DOHH2 (cell line): ENCODE measurements at regions not wholly inside any gene's neighbourhood (a gene's known extent, or its start where the extent isn't known, plus 50 kb on each side); places are given as distances from the start of the nearest gene placed in this dataset.

Source experiments
- H3F3A ChIP-seq: fragments of 200-600 bp; sonication (generic), shearing (Covaris generic); 2 replicates; pipeline ENCODE4 v1.6.0; 2016; ENCODE audit warnings: antibody characterized with exemption, mild to moderate bottlenecking; ENCODE audit not compliant: control insufficient read depth, insufficient read depth
- H3K27ac ChIP-seq: fragments of 200-600 bp; sonication (generic); 2 replicates; pipeline ENCODE4 v1.5.1; 2014; ENCODE audit warnings: low read depth, mild to moderate bottlenecking, low read length, moderate library complexity
- H3K27me3 ChIP-seq: fragments of 200-600 bp; sonication (generic); 2 replicates; pipeline ENCODE4 v1.6.1; 2014; ENCODE audit warnings: mild to moderate bottlenecking, low read length, mixed read lengths; ENCODE audit not compliant: control insufficient read depth
- H3K36me3 ChIP-seq: fragments of 200-600 bp; sonication (generic); 2 replicates; pipeline ENCODE4 v1.6.1; 2014; ENCODE audit warnings: mild to moderate bottlenecking, low read length, moderate library complexity, mixed read lengths; ENCODE audit not compliant: control insufficient read depth
- H3K4me1 ChIP-seq: fragments of 200-600 bp; sonication (generic); 2 replicates; pipeline ENCODE4 v1.6.1; 2014; ENCODE audit warnings: mild to moderate bottlenecking, low read length, mixed read lengths; ENCODE audit not compliant: control insufficient read depth
- H3K4me2 ChIP-seq: fragments of 200-600 bp; sonication (generic); 2 replicates; pipeline ENCODE4 v1.6.0; 2014; ENCODE audit warnings: mild to moderate bottlenecking, low read length, moderate library complexity
- H3K4me3 ChIP-seq: fragments of 200-600 bp; sonication (generic); 2 replicates; pipeline ENCODE4 v1.5.1; 2014; ENCODE audit warnings: mild to moderate bottlenecking, low read length, mixed read lengths
- H3K79me2 ChIP-seq: fragments of 200-600 bp; sonication (generic); 2 replicates; pipeline ENCODE4 v1.6.1; 2014; ENCODE audit warnings: mild to moderate bottlenecking, low read length, mixed read lengths; ENCODE audit not compliant: control insufficient read depth
- H3K9me2 ChIP-seq: fragments of 200-600 bp; sonication (generic); replicated peaks from 2 replicates; pipeline ENCODE4 v1.6.1; 2014; ENCODE audit warnings: mild to moderate bottlenecking, low read length, mixed read lengths; ENCODE audit not compliant: control insufficient read depth
- H3K9me3 ChIP-seq: fragments of 200-600 bp; sonication (generic); 2 replicates; pipeline ENCODE4 v1.6.1; 2014; ENCODE audit warnings: antibody characterized with exemption, low read length, mixed read lengths; ENCODE audit not compliant: control insufficient read depth, insufficient read depth
- H4K20me1 ChIP-seq: fragments of 200-600 bp; sonication (generic); 2 replicates; pipeline ENCODE4 v1.6.0; 2014; ENCODE audit warnings: low read depth, mild to moderate bottlenecking, antibody characterized with exemption, low read length, moderate library complexity; ENCODE audit not compliant: control insufficient read depth, insufficient read depth
- EZH2phosphoT487 ChIP-seq: fragments of 200-600 bp; sonication (generic); IDR thresholded peaks from 2 replicates; pipeline ENCODE4 v1.6.1; 2017; ENCODE audit warnings: borderline replicate concordance, mild to moderate bottlenecking, antibody characterized with exemption, low read length, moderate library complexity, mixed read lengths
- TF ChIP-seq, protein P1 (sequence below): fragments of 200-600 bp; sonication (generic); IDR thresholded peaks from one replicate; pipeline ENCODE4 v1.5.1; 2014; ENCODE audit warnings: antibody characterized with exemption, mild to moderate bottlenecking, low read depth, low read length; ENCODE audit not compliant: poor library complexity, severe bottlenecking

DNA sequence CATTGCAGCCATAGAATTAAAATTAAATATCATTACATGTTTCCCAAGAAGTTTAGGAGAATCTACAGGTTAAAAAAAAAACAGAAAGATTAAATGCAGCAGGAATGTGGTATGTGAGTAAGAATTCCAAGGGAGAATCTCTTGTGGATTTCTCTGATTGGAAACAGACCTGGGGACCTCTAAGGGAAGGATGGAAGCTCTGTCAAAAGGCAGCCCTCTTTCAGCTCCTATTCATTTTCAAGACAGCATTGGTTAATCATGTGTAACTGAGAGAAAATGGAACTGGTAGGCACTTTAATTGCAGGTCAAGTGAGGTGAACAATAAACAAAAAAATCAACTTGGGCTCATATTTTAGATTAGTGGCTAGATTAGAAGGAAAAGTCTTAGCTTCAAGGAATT lies 81.4 kb upstream of the MTPN start:
- H3K9me3 ChIP-seq = no peaks in the 10 kb centered on the region
- TF ChIP-seq, protein P1, sequence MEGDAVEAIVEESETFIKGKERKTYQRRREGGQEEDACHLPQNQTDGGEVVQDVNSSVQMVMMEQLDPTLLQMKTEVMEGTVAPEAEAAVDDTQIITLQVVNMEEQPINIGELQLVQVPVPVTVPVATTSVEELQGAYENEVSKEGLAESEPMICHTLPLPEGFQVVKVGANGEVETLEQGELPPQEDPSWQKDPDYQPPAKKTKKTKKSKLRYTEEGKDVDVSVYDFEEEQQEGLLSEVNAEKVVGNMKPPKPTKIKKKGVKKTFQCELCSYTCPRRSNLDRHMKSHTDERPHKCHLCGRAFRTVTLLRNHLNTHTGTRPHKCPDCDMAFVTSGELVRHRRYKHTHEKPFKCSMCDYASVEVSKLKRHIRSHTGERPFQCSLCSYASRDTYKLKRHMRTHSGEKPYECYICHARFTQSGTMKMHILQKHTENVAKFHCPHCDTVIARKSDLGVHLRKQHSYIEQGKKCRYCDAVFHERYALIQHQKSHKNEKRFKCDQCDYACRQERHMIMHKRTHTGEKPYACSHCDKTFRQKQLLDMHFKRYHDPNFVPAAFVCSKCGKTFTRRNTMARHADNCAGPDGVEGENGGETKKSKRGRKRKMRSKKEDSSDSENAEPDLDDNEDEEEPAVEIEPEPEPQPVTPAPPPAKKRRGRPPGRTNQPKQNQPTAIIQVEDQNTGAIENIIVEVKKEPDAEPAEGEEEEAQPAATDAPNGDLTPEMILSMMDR = no peak
- TF ChIP-seq EZH2phosphoT487 = no peak
- H4K20me1 ChIP-seq = no peaks in the 10 kb centered on the region
- H3K4me1 ChIP-seq = no peaks in the 10 kb centered on the region
- H3K4me3 ChIP-seq = no peak overlapping the region
- H3K9me2 ChIP-seq = no peaks in the 10 kb centered on the region
- no peaks in the 10 kb centered on the region for H3K27me3 ChIP-seq
- no peak overlapping the region for H3K27ac ChIP-seq
- no peak overlapping the region for H3K4me2 ChIP-seq
- no peaks in the 10 kb centered on the region for H3F3A ChIP-seq
- no peaks in the 10 kb centered on the region for H3K36me3 ChIP-seq
- H3K79me2 ChIP-seq = no peaks in the 10 kb centered on the region

DNA sequence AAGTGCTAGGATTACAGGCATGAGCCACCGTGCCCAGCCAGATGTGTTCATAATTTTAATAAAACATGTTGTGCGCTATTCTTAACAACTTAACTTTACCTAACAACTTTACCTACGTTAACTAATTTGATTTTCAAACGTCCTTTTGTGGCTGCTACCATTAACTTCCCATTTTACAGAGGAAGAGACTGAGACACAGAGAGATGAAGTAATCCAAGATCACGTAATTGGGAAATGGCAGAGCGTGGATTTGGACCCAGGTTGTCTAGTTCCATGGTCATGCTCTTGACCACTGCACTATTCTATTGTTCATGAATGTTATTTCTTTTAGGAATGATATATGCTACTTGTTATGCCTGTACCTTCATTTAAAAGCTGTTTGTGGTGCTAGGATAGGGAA lies 80.3 kb upstream of the MTPN start:
- Histone ChIP-seq H3K4me2 (no peak overlapping the region), H3K36me3 (no peaks in the 10 kb centered on the region), H3K9me2 (no peaks in the 10 kb centered on the region), H3K27me3 (no peaks in the 10 kb centered on the region), H3K9me3 (no peaks in the 10 kb centered on the region), H3K4me1 (no peaks in the 10 kb centered on the region), H3K27ac (no peak overlapping the region), H3K4me3 (no peak overlapping the region), H3K79me2 (no peaks in the 10 kb centered on the region), H3F3A (no peaks in the 10 kb centered on the region), H4K20me1 (no peaks in the 10 kb centered on the region)
- TF ChIP-seq EZH2phosphoT487 = no peak
- TF ChIP-seq, protein P1 = no peak

DNA sequence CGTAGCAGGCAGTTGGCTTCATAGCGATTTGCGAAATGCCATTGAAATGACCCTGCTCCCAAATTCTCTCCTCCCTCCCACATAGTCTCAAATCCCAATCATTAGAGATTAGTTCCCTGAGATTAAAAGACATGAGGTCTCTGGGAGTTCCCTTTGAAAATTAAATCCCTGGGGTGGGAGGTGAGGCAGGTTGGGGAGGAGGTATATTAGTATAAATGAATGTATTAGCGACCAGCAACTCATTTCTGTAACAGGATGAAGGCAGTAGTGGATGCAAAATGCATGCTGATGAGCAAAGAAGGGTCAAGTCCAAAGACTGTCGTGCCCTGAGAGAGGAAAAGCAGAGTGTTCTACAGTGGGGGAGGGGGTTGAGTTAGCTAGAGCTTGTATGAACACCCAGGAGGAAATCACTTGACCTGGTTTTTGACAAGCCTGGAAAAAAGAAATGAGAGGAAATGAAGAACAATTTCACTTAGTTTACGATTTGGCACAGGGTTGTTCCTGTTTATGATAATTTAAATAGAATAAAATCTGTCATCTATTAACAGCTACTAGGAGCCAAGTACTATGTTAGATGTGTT lies 79.6 kb upstream of the MTPN start:
- Histone ChIP-seq H3K27ac (no peak overlapping the region), H3K4me2 (no peak overlapping the region)
- TF ChIP-seq EZH2phosphoT487 = no peak
- TF ChIP-seq, protein P1 = no peak

More for the DNA sequence above, 79.6 kb upstream of the MTPN start:
- H3K4me3 ChIP-seq = no peak overlapping the region
- H3F3A ChIP-seq = no peaks in the 10 kb centered on the region
- H3K4me1 ChIP-seq = no peaks in the 10 kb centered on the region
- no peaks in the 10 kb centered on the region for H3K9me3 ChIP-seq
- H3K36me3 ChIP-seq = no peaks in the 10 kb centered on the region
- no peaks in the 10 kb centered on the region for H3K9me2 ChIP-seq
- no peaks in the 10 kb centered on the region for H3K79me2 ChIP-seq
- H4K20me1 ChIP-seq = no peaks in the 10 kb centered on the region
- no peaks in the 10 kb centered on the region for H3K27me3 ChIP-seq
